Left ventricle myocardium inferior (tissue), 1 donor: ENCODE measurements at regions not wholly inside any gene's neighbourhood (a gene's known extent, or its start where the extent isn't known, plus 50 kb on each side); places are given as distances from the start of the nearest gene placed in this dataset.

ENCODE experiments used
- DNase-seq: peaks from one replicate; pipeline ENCODE4 v3.0.0-alpha.2; 2020
- H3K27ac ChIP-seq: fragments of 200-600 bp; replicated peaks from 2 replicates; pipeline ENCODE4 v1.8.0; 2021
- H3K27me3 ChIP-seq: fragments of 200-600 bp; 2 replicates; pipeline ENCODE4 v1.8.0; 2021; ENCODE audit warnings: low read depth
- H3K36me3 ChIP-seq: fragments of 200-600 bp; 2 replicates; pipeline ENCODE4 v1.8.0; 2021
- H3K4me1 ChIP-seq: fragments of 200-600 bp; 2 replicates; pipeline ENCODE4 v1.8.0; 2021
- H3K4me3 ChIP-seq: fragments of 200-600 bp; 2 replicates; pipeline ENCODE4 v1.8.0; 2021; ENCODE audit warnings: mild to moderate bottlenecking, moderate library complexity
- H3K9me3 ChIP-seq: fragments of 200-600 bp; replicated peaks from 2 replicates; pipeline ENCODE4 v1.8.0; 2021
- intact Hi-C: fragments of 100-400 bp; cut with micrococcal nuclease; formaldehyde crosslinking; loops from one replicate; pipeline ENCODE4 v1.11.0; 2022
- TF ChIP-seq, protein P1 (sequence below): fragments of 200-600 bp; IDR thresholded peaks from 2 replicates; pipeline ENCODE4 v1.8.0; 2021; ENCODE audit warnings: antibody characterized with exemption, mild to moderate bottlenecking, borderline replicate concordance
- donor health status: DM: no; HTN: yes; CAD: no; lungs with severe emphysema.

DNA sequence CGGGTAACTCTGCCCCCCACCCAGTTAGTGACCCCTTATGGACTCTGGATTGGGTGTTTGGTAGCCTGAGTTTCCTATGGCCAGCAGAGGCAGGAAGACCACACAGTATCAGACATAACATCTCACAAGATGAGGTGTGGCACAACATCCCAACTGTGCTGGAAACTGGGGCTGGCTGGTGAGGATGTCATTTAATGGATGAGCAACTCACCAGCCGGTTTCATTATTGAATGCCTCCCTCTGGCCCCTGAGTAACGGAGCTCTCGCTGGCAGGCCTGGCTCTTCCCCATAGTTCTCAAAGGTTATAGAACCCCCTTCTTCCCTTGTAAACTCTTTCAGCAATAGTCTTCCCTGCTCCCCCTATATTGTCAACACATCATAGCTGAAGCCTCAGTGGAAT lies 195.0 kb downstream of the BCL11A start:
- TF ChIP-seq, protein P1, sequence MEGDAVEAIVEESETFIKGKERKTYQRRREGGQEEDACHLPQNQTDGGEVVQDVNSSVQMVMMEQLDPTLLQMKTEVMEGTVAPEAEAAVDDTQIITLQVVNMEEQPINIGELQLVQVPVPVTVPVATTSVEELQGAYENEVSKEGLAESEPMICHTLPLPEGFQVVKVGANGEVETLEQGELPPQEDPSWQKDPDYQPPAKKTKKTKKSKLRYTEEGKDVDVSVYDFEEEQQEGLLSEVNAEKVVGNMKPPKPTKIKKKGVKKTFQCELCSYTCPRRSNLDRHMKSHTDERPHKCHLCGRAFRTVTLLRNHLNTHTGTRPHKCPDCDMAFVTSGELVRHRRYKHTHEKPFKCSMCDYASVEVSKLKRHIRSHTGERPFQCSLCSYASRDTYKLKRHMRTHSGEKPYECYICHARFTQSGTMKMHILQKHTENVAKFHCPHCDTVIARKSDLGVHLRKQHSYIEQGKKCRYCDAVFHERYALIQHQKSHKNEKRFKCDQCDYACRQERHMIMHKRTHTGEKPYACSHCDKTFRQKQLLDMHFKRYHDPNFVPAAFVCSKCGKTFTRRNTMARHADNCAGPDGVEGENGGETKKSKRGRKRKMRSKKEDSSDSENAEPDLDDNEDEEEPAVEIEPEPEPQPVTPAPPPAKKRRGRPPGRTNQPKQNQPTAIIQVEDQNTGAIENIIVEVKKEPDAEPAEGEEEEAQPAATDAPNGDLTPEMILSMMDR = no peak
- H3K27ac ChIP-seq = no peak overlapping the region
- intact Hi-C loops = no loop called here

DNA sequence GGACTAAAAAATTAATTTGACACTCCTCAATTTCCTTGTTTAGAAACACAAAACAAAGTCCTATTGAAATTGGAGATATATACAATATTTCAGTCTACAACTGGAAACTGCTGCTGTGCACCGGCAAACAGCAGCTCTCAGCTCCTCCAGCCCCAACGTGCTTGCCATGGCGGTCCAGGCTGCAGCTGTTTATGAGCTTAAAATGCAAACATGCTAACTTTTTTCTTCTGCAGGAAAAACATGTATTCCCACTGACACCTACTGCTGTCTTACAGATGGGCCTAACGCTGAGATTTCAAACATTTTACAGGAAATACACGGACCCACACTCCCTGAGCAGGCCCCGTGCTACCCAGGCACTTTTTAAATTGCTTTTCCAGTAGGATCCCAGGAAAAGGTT lies 195.5 kb downstream of the BCL11A start:
- no peak for DNase-seq
- intact Hi-C loops = no loop called here

More for the DNA sequence above, 195.0 kb downstream of the BCL11A start:
- no peaks in the 10 kb centered on the region for H3K9me3 ChIP-seq
- H3K36me3 ChIP-seq = no peaks in the 10 kb centered on the region
- no peak for DNase-seq
- H3K4me3 ChIP-seq = no peak overlapping the region
- no peaks in the 10 kb centered on the region for H3K27me3 ChIP-seq
- H3K4me1 ChIP-seq = no peaks in the 10 kb centered on the region

DNA sequence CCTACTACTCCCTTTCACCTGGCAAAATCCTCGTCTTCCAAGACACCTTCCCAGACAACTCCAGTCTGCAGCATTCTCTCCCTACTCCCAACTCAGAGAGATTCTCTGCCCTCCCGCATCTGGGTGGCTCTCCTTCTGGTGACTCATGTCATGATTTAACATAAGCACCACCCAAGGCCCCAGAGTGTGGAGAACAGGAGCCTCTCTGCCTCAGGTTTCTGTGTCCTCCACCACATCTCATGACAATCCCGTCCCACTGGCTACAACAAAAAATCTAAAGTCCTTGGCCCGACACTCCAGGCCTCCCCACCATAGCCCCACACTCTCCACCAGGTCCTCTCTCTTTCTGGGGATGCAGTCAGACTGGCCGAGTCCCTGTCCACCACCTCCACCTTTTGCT lies 197.1 kb downstream of the BCL11A start:
- Histone ChIP-seq H3K4me1 (no peaks in the 10 kb centered on the region), H3K36me3 (no peaks in the 10 kb centered on the region), H3K27ac (no peak overlapping the region), H3K27me3 (no peaks in the 10 kb centered on the region), H3K9me3 (no peaks in the 10 kb centered on the region), H3K4me3 (no peak overlapping the region)
- TF ChIP-seq, protein P1 = no peak
- DNase-seq = no peak
- intact Hi-C loops = no loop called here

More for the DNA sequence above, 195.5 kb downstream of the BCL11A start:
- Histone ChIP-seq H3K27me3 (no peaks in the 10 kb centered on the region), H3K4me3 (no peak overlapping the region), H3K36me3 (no peaks in the 10 kb centered on the region), H3K9me3 (no peaks in the 10 kb centered on the region), H3K4me1 (no peaks in the 10 kb centered on the region), H3K27ac (no peak overlapping the region)
- TF ChIP-seq, protein P1 = no peak

DNA sequence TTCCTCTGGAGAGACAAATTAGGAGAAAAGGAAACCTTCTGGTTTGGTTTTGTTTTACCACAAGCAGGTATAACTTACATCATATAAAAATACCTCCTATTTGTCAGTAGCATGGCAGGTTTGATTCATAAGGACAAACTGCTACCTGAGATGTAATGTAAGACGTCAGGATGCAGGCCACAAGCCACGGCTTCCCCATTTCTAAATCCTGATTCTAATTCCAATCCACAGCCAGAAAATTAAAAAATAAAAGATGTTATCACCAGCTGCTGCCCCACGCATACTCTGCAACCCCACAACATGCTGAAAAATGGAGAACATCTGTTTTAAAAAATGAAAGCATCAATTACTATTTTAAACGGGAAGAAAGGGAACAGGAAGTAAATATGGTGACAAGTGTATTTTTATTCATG lies 197.6 kb downstream of the BCL11A start:
- Histone ChIP-seq H3K4me1 (no peaks in the 10 kb centered on the region), H3K4me3 (no peak overlapping the region), H3K27me3 (no peaks in the 10 kb centered on the region), H3K9me3 (no peaks in the 10 kb centered on the region), H3K27ac (no peak overlapping the region), H3K36me3 (no peaks in the 10 kb centered on the region)
- no peak for DNase-seq
- TF ChIP-seq, protein P1 = no peak
- intact Hi-C loops = no loop called here

DNA sequence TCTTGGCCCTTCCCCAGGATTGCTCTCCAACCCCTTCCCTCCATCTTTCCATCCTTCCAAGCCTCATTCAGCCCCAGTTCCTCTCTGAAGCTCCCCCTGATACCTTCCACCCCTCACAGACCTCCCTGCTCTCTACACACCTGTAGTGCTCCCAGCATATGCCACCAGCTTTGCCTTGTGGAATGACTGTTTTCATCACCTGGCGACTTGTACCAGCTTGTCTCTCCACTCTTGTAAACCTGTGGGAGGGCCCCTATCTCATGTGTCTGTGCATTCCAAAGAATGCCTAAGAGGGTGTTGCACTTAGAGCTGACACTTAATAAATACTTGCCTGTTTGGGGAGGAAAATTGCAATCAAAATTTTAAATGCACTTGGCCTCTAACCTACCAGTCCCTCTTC lies 198.7 kb downstream of the BCL11A start:
- Histone ChIP-seq H3K4me3 (no peak overlapping the region), H3K27me3 (no peaks in the 10 kb centered on the region), H3K4me1 (no peaks in the 10 kb centered on the region), H3K9me3 (no peaks in the 10 kb centered on the region), H3K27ac (no peak overlapping the region), H3K36me3 (no peaks in the 10 kb centered on the region)
- DNase-seq = no peak
- intact Hi-C loops = no loop called here
- TF ChIP-seq, protein P1 = no peak

DNA sequence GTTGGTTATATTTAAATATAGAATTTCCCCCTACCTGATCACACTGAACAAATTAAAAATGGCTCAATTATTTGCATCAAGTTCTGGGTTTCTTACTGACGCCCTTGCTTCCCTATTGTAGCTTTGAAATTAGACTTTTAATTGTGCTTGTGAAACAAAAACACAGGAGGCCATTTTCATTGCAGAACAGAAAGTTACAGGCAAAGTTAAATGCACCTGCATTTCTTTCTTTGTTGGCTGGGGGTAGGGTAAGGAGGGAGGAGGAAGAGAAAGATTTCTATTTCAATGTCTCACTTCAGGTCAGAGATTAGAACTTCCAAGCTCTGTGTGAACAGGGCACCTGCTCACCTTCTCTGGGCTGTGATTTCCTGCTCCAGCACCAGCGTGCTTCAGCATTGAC lies 199.6 kb downstream of the BCL11A start:
- intact Hi-C loops = no loop called here
- DNase-seq = no peak
- Histone ChIP-seq H3K9me3 (no peaks in the 10 kb centered on the region), H3K4me1 (no peaks in the 10 kb centered on the region), H3K27ac (no peak overlapping the region), H3K4me3 (no peak overlapping the region), H3K27me3 (no peaks in the 10 kb centered on the region), H3K36me3 (no peaks in the 10 kb centered on the region)
- TF ChIP-seq, protein P1 = no peak
